ENCODE measurements at regions not wholly inside any gene's neighbourhood (a gene's known extent, or its start where the extent isn't known, plus 50 kb on each side); places are given as distances from the start of the nearest gene placed in this dataset.

- TF ChIP-seq SP1 (IDR thresholded peaks at IDR 0.05) (no peak), SUZ12 (IDR thresholded peaks at IDR 0.05) (no peak), TARDBP (IDR thresholded peaks at IDR 0.05) (no peak), FOXK2 (IDR thresholded peaks at IDR 0.05) (no peak), FOXM1 (IDR thresholded peaks at IDR 0.05; ENCODE audit: borderline replicate concordance) (no peak), PKNOX1 (IDR thresholded peaks at IDR 0.05) (no peak), LEF1 (IDR thresholded peaks at IDR 0.05; ENCODE audit: borderline replicate concordance) (no peak), FOXA1 (IDR thresholded peaks at IDR 0.05) (no peak), BHLHE40 (IDR thresholded peaks at IDR 0.05; ENCODE audit: borderline replicate concordance) (no peak), ELF4 (IDR thresholded peaks at IDR 0.05) (no peak), ARNT (IDR thresholded peaks at IDR 0.05) (no peak), NFRKB (IDR thresholded peaks at IDR 0.05) (no peak), HDGF (IDR thresholded peaks at IDR 0.05; ENCODE audit: borderline replicate concordance) (no peak)
Measured at GRCh38 chr11:101226617-101227016, 97.0 kb upstream of the PGR start.

All from HEK293T (cell line).